PC-3 (cell line): ENCODE measurements at regions not wholly inside any gene's neighbourhood (a gene's known extent, or its start where the extent isn't known, plus 50 kb on each side); places are given as distances from the start of the nearest gene placed in this dataset.

ENCODE experiments used
- EZH2 ChIP-seq: fragments of 300-600 bp; sonication (generic); IDR thresholded peaks from one replicate; pipeline ENCODE4 v1.6.1; 2017; ENCODE audit warnings: antibody characterized with exemption, mild to moderate bottlenecking, low read length; ENCODE audit not compliant: unreplicated experiment
- TF ChIP-seq, protein P1 (sequence below): fragments of 300-600 bp; sonication (generic); conservative IDR thresholded peaks from 2 replicates; pipeline ENCODE4 v1.5.1; 2017; ENCODE audit warnings: antibody characterized with exemption, low read depth, mild to moderate bottlenecking, low read length

DNA sequence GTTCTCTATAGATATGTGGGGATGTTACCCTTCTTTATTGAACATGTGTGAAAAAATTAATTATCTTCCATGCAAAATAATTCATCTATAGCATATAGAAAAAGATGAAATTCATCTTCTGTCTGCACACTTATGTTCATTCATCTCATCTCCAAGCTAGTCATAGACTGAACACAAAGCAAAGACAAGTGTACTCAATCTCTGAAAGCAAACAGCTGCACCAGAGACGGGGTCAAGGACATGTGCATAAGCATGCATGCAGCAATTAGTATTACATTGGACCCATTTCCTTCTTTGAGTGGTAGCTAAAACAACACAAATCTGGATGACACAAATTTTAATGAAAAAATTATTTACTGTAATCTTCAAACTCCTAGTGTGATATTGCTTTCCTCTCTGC, 547.0 kb upstream of the COX7C start:
- TF ChIP-seq, protein P1, sequence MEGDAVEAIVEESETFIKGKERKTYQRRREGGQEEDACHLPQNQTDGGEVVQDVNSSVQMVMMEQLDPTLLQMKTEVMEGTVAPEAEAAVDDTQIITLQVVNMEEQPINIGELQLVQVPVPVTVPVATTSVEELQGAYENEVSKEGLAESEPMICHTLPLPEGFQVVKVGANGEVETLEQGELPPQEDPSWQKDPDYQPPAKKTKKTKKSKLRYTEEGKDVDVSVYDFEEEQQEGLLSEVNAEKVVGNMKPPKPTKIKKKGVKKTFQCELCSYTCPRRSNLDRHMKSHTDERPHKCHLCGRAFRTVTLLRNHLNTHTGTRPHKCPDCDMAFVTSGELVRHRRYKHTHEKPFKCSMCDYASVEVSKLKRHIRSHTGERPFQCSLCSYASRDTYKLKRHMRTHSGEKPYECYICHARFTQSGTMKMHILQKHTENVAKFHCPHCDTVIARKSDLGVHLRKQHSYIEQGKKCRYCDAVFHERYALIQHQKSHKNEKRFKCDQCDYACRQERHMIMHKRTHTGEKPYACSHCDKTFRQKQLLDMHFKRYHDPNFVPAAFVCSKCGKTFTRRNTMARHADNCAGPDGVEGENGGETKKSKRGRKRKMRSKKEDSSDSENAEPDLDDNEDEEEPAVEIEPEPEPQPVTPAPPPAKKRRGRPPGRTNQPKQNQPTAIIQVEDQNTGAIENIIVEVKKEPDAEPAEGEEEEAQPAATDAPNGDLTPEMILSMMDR, result no peak
- TF ChIP-seq EZH2, result no peak
